Karpas-422 (cell line): ENCODE measurements at regions not wholly inside any gene's neighbourhood (a gene's known extent, or its start where the extent isn't known, plus 50 kb on each side); places are given as distances from the start of the nearest gene placed in this dataset.

Source experiments
- DNase-seq: peaks from one replicate; pipeline ENCODE4 v3.0.0-alpha.2; 2015
- H2AFZ ChIP-seq: fragments of 200-600 bp; sonication (generic); 2 replicates; pipeline ENCODE4 v1.6.1; 2014; ENCODE audit warnings: antibody characterized with exemption, low read length, mixed read lengths
- H3K27ac ChIP-seq: fragments of 200-600 bp; sonication (generic); 2 replicates; pipeline ENCODE4 v1.5.1; 2014; ENCODE audit warnings: mild to moderate bottlenecking, low read length, moderate library complexity
- H3K27me3 ChIP-seq: fragments of 200-600 bp; sonication (generic); 2 replicates; pipeline ENCODE4 v1.6.1; 2014; ENCODE audit warnings: low read length, mixed read lengths
- H3K36me3 ChIP-seq: fragments of 200-600 bp; sonication (generic); 2 replicates; pipeline ENCODE4 v1.6.1; 2014; ENCODE audit warnings: low read length, mixed read lengths; ENCODE audit not compliant: insufficient read depth
- H3K4me1 ChIP-seq: fragments of 200-600 bp; sonication (generic); 2 replicates; pipeline ENCODE4 v1.6.1; 2014; ENCODE audit warnings: mild to moderate bottlenecking, low read length, mixed read lengths
- H3K4me2 ChIP-seq: fragments of 200-600 bp; sonication (generic); 2 replicates; pipeline ENCODE4 v1.6.1; 2014; ENCODE audit warnings: low read length, low read depth, mild to moderate bottlenecking; ENCODE audit not compliant: poor library complexity, severe bottlenecking
- H3K4me3 ChIP-seq: fragments of 200-600 bp; sonication (generic); 2 replicates; pipeline ENCODE4 v1.5.1; 2014; ENCODE audit warnings: mild to moderate bottlenecking, antibody characterized with exemption, low read length, mixed read lengths
- H3K79me2 ChIP-seq: fragments of 200-600 bp; sonication (generic); 2 replicates; pipeline ENCODE4 v1.6.1; 2014; ENCODE audit warnings: mild to moderate bottlenecking, low read length, mixed read lengths
- H3K9ac ChIP-seq: fragments of 200-600 bp; sonication (generic); 2 replicates; pipeline ENCODE4 v1.6.0; 2014; ENCODE audit warnings: low read length
- H3K9me2 ChIP-seq: fragments of 200-600 bp; sonication (generic), shearing (Covaris generic); replicated peaks from 2 replicates; pipeline ENCODE4 v1.6.0; 2014; ENCODE audit warnings: mild to moderate bottlenecking, low read length, moderate library complexity; ENCODE audit not compliant: insufficient read depth
- H3K9me3 ChIP-seq: fragments of 300-700, 200-600 bp; sonication (generic); 2 replicates; pipeline ENCODE4 v1.6.1; 2014; ENCODE audit warnings: low read length, mixed read lengths
- H4K20me1 ChIP-seq: fragments of 200-600 bp; sonication (generic); 2 replicates; pipeline ENCODE4 v1.6.1; 2014; ENCODE audit warnings: mild to moderate bottlenecking, antibody characterized with exemption, low read length, low read depth; ENCODE audit not compliant: insufficient read depth

DNA sequence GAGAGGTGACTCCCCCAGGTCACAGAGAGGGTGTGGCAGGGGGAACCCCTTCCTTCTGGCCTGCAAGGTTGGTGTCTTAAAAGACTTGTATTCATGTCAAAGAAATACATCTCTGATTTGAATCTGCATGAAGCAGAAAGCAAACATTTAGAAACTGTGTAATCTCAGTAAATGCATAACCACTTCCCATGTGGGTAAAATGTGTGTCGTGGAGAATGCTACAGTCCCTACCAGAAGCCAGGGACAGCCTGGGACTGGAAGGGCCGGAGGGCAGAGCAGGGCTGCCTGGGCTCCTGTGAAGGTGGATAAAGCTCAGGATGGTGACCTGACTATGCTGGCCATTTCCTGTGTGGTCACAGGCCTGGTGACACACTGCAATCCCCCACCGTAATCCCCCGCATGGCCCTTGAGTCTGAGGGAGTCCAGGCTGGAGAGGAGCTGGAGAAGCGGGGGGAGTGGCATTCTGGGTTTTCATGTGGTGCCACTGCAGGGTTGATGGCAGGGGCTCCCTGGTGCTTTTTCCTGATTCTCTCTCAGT lies 102.2 kb downstream of the LRRC30 start:
- Histone ChIP-seq H3K9me2 (no peaks in the 10 kb centered on the region), H3K36me3 (no peaks in the 10 kb centered on the region), H3K4me1 (no peaks in the 10 kb centered on the region), H3K9ac (no peak overlapping the region), H3K27me3 (no peaks in the 10 kb centered on the region), H3K9me3 (peaks cover 15% of the 10 kb centered on the region), H4K20me1 (no peaks in the 10 kb centered on the region), H2AFZ (no peak overlapping the region), H3K4me2 (no peak overlapping the region), H3K79me2 (no peaks in the 10 kb centered on the region), H3K4me3 (no peak overlapping the region), H3K27ac (no peak overlapping the region)
- no peak for DNase-seq

DNA sequence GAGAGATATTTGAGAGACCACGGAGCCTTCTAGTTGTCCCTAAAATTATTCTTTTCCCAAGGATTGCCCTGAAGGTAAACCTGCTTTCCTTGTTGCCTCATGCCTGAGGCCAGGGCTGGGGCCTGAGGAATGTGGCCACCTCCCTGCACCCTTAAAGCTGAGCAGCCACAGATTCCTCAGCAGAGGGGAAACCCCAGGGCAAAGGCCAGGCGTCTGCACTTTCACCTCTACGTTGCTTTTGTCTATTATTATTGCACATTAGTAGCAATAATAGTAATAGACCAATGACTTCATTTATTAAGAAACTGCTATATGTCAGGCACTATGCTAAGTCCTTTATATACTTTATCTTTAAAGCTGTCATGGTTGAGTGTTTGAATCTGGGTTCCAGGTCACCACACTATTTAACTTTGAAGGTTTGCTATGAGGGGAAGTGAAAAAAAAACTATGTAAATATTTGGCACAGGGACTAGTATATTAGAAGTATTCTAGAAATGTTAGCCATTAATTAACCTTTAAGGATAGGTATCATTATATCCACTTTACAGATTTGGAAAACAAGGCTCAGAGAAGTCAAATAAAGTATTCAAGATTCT lies 104.2 kb downstream of the LRRC30 start:
- H2AFZ ChIP-seq: no peak overlapping the region
- H3K9me3 ChIP-seq: peaks cover 9% of the 10 kb centered on the region
- no peaks in the 10 kb centered on the region for H3K79me2 ChIP-seq
- no peaks in the 10 kb centered on the region for H3K9me2 ChIP-seq
- H3K36me3 ChIP-seq: no peaks in the 10 kb centered on the region
- no peak overlapping the region for H3K4me2 ChIP-seq
- H3K9ac ChIP-seq: no peak overlapping the region
- no peak for DNase-seq
- H4K20me1 ChIP-seq: no peaks in the 10 kb centered on the region
- H3K4me1 ChIP-seq: no peaks in the 10 kb centered on the region
- no peaks in the 10 kb centered on the region for H3K27me3 ChIP-seq
- no peak overlapping the region for H3K4me3 ChIP-seq
- no peak overlapping the region for H3K27ac ChIP-seq

DNA sequence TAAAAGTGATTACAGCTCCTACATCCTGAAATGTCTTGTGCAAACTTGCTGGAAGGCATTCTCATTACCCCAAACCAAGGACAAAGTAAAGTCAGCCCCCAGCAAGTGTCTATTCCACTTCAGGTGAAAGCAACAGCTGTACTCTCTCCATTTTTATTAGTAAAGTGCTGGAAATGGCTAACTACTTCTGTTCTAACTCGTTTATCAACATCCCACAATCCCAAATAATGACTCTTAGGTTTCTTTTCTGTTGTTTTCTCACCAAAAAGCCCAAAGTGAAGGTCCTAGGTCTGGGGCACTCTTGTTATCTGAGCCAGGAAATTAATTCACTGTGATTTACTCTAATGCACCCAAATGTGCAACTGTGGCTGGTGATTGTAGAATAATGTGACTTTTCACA lies 105.7 kb downstream of the LRRC30 start:
- H3K79me2 ChIP-seq: no peaks in the 10 kb centered on the region
- no peaks in the 10 kb centered on the region for H3K9me2 ChIP-seq
- peaks cover 9% of the 10 kb centered on the region for H3K9me3 ChIP-seq
- no peak overlapping the region for H3K9ac ChIP-seq
- H3K27ac ChIP-seq: no peak overlapping the region
- H3K36me3 ChIP-seq: no peaks in the 10 kb centered on the region
- H3K4me2 ChIP-seq: no peak overlapping the region
- H3K27me3 ChIP-seq: no peaks in the 10 kb centered on the region
- no peak for DNase-seq
- H3K4me3 ChIP-seq: no peak overlapping the region
- H4K20me1 ChIP-seq: no peaks in the 10 kb centered on the region
- no peak overlapping the region for H2AFZ ChIP-seq
- H3K4me1 ChIP-seq: no peaks in the 10 kb centered on the region

DNA sequence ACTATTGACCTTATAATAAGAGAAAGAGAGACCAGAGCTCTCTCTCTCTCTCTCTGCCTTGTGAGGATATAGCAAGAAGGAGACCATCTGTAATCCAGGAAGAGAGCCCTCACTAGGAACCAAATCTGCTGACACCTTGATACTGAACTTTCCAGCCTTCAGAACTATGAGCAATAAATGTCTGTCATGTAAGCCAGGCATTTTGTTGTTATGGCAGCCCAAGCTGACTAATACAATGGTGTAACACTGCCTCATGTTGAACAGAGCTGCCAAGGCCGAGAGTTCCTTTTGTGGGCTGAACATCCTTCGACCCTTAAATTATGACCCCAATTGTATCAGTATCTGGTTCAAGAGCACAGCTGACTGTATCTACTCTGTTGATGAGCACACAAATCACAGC lies 108.0 kb downstream of the LRRC30 start:
- Histone ChIP-seq H2AFZ (no peak overlapping the region), H3K27ac (no peak overlapping the region), H3K79me2 (no peaks in the 10 kb centered on the region), H3K9me3 (no peaks in the 10 kb centered on the region; the same call in 1 of the 2 replicates), H3K9me2 (no peaks in the 10 kb centered on the region), H3K27me3 (no peaks in the 10 kb centered on the region), H4K20me1 (no peaks in the 10 kb centered on the region), H3K4me1 (no peaks in the 10 kb centered on the region), H3K4me2 (no peak overlapping the region), H3K9ac (no peak overlapping the region), H3K4me3 (no peak overlapping the region), H3K36me3 (no peaks in the 10 kb centered on the region)
- no peak for DNase-seq

GRCh38 chr18:7341581-7342337 lies 110.9 kb downstream of the LRRC30 start:
- Histone ChIP-seq H4K20me1 (no peaks in the 10 kb centered on the region), H3K4me2 (no peak overlapping the region), H2AFZ (no peak overlapping the region), H3K27ac (no peak overlapping the region), H3K9ac (no peak overlapping the region), H3K36me3 (no peaks in the 10 kb centered on the region), H3K27me3 (no peaks in the 10 kb centered on the region), H3K9me2 (no peaks in the 10 kb centered on the region), H3K9me3 (no peaks in the 10 kb centered on the region), H3K4me3 (no peak overlapping the region), H3K79me2 (no peaks in the 10 kb centered on the region), H3K4me1 (no peaks in the 10 kb centered on the region)
- no peak for DNase-seq

DNA sequence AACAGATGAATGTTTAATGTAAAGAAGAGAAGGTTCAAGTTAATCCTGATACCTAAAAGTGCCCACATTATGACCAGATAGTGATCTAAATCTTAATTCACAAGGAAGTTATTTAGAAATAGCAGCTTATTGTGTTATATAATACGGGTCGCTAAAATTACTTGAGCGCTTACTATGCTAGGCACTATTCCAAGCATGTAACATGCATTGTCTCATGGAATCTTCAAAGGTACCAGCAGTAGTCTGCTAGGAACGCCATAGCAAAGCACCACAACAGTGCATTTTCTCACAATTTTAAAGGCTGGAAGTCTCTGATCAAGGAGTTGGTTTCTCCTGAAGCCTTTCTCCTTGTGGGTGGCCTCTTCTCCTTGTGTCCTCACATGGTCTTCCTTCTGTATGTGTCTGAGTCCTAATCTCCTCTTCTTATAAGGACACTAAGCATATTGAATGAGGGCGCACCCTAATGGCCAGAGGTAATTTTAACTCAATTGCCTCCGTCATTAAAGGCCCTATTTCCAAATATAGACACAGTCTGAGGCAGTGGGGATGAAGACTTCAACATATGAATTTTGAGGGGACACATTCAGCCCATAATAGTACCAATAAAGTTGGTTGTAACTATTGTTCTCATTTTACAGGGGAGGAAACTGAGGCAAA lies 118.4 kb downstream of the LRRC30 start:
- no peak overlapping the region for H3K4me2 ChIP-seq
- H3K4me3 ChIP-seq: no peak overlapping the region
- no peaks in the 10 kb centered on the region for H3K9me2 ChIP-seq
- no peaks in the 10 kb centered on the region for H3K79me2 ChIP-seq
- H4K20me1 ChIP-seq: no peaks in the 10 kb centered on the region
- H3K27ac ChIP-seq: no peak overlapping the region
- H3K4me1 ChIP-seq: no peaks in the 10 kb centered on the region
- DNase-seq: no peak
- H2AFZ ChIP-seq: no peak overlapping the region
- no peaks in the 10 kb centered on the region for H3K9me3 ChIP-seq
- H3K36me3 ChIP-seq: no peaks in the 10 kb centered on the region
- H3K9ac ChIP-seq: no peak overlapping the region
- no peaks in the 10 kb centered on the region for H3K27me3 ChIP-seq

DNA sequence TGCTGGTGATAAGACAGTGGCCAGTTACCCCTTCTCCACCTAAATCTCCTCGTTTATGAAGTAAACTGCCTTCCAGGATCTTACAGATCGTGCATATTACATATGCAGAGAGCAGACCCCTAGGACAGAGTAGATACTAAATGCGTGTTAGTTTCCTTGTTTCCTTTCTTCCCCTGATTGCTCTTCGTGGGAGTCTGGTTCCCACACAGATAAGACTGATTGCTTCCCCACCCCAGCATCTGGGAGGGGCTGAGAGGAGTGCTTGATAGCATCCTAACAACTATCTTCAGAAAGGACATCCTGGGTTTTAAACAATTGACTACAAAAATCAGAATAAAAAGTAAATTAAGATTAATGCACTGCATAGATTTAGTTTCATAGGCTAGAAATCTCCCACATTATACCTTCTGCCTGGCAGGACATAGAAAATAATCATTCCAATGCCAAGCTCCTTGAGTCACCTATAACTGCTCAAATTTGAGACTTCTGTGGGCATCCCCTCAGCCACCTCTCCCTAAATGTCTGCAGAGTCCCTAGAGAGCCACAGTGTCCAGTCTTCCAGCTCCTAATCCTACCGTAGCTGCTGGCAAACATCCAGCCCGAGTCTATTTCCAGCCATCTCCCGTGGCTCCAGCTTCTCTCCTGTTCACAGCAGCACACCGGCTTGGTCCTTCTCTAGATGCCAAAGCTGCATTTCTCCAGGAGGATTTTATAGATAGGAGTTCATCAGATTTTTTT lies 128.3 kb downstream of the LRRC30 start:
- peaks cover 9% of the 10 kb centered on the region for H3K9me3 ChIP-seq

More for the DNA sequence above, 128.3 kb downstream of the LRRC30 start:
- Histone ChIP-seq H3K9ac (no peak overlapping the region), H3K4me3 (no peak overlapping the region), H2AFZ (no peak overlapping the region), H3K36me3 (no peaks in the 10 kb centered on the region), H3K27ac (no peak overlapping the region), H3K4me1 (no peaks in the 10 kb centered on the region), H3K4me2 (no peak overlapping the region), H4K20me1 (no peaks in the 10 kb centered on the region), H3K27me3 (no peaks in the 10 kb centered on the region), H3K9me2 (no peaks in the 10 kb centered on the region), H3K79me2 (no peaks in the 10 kb centered on the region)
- no peak for DNase-seq
